HG03159 (cell line): ENCODE measurements at regions not wholly inside any gene's neighbourhood (a gene's known extent, or its start where the extent isn't known, plus 50 kb on each side); places are given as distances from the start of the nearest gene placed in this dataset.

ENCODE experiments used
- ATAC-seq: cut with Tn5 transposase; IDR thresholded peaks from one replicate; pipeline ENCODE4 v1.9.1; 2021; ENCODE audit warnings: mild to moderate bottlenecking, moderate library complexity; ENCODE audit not compliant: unreplicated experiment

DNA sequence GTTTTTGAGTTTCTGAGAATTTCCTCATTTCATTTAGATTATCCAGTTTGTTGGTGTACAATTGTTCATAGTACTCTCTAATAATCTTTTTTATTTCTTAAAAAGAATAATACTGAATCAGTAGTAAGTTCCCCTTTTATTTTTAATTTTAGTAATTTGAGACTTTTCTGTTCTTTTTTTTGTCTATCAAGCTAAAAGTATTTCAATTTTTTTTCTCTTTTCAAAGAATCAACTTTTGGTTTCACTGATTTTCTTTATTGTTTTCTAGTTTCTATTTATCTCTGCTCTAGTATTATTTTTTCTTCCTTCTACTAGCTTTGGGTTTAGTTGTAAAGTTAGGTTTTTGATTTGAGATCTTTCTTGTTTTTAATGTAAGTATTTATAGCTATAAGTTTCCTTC is 60.6 kb upstream of the ARL15 start:
- no peak for ATAC-seq

- no peak for ATAC-seq
Observed at GRCh38 chr5:54367844-54368243, 57.5 kb upstream of the ARL15 start.

GRCh38 chr5:54366707-54367106 is 56.3 kb upstream of the ARL15 start:
- no peak for ATAC-seq

DNA sequence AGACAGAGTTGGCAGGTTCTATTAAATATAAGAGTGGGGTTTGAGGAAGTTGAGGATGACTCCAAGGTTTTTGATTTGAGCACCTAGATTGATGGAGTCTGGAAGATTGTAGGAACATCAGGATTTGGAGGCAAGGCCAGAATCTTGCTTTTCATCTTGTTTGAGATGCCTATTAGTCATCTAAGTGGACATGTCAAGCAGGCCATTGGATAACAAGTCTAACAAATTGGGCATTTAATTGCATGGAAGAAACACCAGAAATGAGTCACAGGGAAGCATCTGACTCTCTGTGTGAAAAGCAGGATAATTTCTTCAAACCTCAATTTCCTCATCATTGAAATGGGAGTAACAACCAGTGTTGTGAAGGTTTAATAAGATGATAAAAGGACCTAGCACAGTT is 53.3 kb upstream of the ARL15 start:
- no peak for ATAC-seq

GRCh38 chr5:54362992-54363625 is 52.7 kb upstream of the ARL15 start:
- no peak for ATAC-seq

GRCh38 chr5:54362434-54362833 is 52.1 kb upstream of the ARL15 start:
- no peak for ATAC-seq

GRCh38 chr5:54361691-54362411 is 51.5 kb upstream of the ARL15 start:
- no peak for ATAC-seq

GRCh38 chr5:54360925-54361662 is 50.7 kb upstream of the ARL15 start:
- ATAC-seq = no peak
